RPMI7951 (cell line): ENCODE measurements at regions not wholly inside any gene's neighbourhood (a gene's known extent, or its start where the extent isn't known, plus 50 kb on each side); places are given as distances from the start of the nearest gene placed in this dataset.
"Not testable (repeated sequence)": the region's sequence is repeated elsewhere in the genome, so short reads cannot be mapped to it uniquely, and the experiment has no call there.

Source experiments
- DNase-seq: peaks from one replicate; pipeline ENCODE4 v3.0.0-alpha.2; 2012; ENCODE audit warnings: low read depth

DNA sequence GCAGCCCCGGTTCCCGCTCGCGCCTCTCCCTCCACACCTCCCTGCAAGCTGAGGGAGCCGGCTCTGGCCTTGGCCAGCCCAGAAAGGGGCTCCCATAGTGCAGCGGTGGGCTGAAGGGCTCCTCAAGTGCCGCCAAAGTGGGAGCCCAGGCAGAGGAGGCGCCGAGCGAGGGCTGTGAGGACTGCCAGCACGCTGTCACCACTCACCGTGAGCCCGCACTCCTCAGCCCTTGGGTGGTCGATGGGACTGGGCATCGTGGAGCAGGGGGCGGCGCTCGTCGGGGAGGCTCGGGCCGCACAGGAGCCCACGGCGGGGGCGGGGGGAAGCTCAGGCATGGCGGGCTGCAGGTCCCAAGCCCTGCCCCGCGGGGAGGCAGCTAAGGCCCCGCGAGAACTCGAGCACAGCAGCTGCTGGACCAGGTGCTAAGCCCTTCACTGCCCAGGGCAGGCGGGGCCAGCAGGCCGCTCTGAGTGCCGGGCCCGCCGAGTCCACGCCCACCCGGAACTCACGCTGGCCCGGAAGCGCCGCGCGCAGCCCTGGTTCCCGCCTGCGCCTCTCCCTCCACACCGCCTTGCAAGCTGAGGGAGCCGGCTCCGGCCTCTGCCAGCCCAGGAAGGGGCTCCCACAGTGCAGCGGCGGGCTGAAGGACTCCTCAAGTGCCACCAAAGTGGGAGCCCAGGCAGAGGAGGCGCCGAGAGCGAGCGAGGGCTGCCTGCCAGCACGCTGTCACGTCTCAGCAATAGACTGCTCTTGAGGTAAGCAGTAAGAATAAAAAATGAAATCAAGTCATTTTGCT is 670.2 kb upstream of the CTNND2 start:
- DNase-seq, result peak; percentile 0

DNA sequence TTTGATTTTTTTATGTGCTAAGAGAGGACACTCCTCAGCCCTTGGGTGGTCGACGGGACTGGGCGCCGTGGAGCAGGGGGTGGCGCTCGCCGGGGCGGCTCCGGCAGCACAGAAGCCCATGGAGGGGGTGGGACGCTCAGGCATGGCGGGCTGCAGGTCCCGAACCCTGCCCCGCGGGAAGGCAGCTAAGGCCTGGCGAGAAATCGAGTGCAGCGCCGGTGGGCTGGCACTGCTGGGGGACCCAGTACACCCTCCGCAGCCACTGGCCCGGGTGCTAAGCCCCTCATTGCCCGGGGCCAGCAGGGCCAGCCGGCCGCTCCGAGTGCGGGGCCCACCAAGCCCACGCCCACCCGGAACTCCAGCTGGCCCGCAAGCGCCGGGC is 669.7 kb upstream of the CTNND2 start:
- DNase-seq, result not testable (repeated sequence)

DNA sequence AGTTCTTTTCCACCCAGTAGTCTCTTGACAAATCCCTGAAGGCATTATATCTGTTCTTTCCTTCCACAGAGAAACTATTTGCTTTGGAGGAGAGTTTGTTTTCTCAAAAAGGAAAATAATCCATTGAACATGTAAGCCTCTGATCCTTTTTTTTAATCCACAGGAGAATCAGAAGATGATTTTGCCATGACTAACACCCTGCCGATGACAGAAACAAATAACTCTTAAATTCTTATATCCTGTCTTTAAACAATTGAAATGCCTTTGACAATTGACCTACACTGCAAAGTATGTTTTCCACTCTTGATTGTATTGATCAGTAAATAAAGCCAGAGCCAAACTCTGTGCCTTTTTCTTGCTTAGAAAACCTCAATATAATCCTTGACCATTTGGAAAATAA is 666.4 kb upstream of the CTNND2 start:
- DNase-seq, result no peak

DNA sequence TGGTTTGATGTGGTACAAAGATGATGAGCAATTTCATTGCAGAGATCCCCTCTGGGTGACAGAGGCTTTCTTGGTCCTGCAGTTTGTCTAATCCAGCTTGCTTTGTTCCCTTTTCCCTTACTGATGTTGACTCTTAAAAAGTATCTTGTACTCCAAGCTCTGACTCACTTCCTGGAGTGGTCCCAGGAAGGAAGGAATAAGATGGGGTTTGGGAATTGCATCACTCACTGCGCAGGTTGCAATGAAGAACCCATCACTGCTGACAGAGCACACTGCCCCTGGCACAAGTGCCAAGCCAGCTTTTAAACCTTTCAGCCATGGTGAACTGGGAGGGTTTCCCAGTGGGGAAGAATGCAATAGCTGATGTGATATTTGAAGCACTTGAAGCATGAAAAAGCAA is 662.2 kb upstream of the CTNND2 start:
- DNase-seq, result no peak

DNA sequence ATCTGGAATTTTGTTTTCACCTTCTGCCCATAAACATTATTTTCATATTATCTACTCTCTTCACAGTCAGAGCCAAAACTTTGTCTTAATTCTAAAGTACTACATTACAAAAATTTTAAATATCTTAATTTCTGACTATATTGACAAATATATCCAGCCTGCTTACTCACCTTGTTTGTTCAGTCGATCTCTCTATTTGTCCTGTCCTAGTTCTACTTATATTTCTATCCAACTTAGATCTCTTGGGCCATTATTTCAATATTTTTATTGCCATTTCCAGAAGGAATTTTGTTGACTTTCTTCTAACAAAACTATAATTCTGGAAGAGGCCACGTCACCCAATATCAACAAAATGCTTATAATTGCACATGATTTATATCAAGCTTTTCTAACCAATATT is 652.8 kb upstream of the CTNND2 start:
- DNase-seq, result no peak

DNA sequence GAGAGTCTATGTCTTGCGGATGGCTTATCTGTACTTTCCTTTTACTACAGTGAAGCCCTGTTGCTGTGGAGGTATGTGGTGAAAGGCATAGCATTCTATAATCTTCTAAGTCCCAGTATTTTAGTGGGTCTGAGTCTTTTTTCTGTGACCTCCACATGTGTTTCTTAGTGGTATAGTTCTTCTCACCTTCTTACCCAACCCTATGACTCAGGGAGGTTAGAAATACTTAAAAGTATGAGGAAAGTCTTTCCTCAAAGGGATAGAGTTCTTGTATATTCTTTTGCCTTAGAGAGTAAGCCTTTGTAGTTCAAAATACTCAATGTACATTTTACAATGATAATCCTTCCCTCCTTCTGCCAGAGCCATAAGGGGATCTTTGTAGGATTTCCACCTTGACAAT is 621.9 kb upstream of the CTNND2 start:
- no peak for DNase-seq

DNA sequence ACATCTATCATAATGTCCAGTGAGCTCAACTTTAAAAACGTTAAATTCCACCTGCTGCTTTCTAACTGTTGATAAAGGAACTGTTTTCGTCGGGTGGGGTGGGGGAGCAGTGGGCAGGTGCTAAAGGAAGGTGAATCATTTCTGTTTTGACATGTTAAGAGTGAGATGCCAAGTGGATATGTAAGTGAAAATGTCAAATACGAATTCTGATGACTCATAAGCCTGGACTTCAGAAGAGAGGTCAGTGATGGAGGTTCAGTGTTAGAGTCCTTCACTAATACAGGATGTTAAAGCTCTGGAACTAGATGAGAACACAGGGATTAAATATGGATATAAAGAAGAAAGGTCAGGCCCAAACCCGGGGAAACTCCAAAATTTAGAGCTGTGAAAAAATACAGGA is 617.9 kb upstream of the CTNND2 start:
- DNase-seq, result no peak

DNA sequence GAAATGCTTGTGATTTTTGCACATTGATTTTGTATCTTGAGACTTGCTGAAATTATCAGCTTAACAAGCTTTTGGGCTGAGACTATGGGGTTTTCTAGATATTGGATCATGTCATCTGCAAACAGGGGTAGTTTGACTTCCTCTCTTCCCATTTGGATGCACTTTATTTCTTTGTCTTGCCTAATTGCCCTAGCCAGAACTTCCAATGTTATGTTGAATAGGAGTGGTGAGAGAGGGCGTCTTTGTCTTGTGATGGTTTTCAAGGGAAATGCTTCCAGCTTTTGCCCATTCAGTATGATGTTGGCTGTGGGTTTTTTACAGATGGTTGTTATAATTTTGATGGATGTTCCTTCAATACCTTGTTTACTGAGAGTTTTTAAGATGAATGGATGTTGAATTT is 600.7 kb upstream of the CTNND2 start:
- DNase-seq, result not testable (repeated sequence)

DNA sequence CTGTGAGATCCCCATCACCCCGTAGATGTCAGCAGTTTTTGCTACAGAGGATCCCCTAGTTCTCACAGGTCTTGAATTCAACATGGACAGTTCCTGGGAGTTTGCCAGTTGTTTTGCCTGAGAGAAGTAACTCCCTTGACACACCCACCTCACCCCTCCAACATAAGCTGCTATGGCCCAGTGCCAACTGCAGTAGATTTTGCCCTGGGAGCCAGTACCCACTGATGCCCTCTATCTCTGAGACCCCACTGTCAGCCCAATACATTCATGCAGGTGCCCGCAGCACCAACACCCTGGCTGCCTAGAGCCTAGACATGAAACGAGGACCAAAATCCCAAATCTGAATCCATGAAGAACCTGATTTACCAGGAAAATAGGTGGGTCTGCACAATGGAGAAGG is 583.9 kb upstream of the CTNND2 start:
- no peak for DNase-seq

DNA sequence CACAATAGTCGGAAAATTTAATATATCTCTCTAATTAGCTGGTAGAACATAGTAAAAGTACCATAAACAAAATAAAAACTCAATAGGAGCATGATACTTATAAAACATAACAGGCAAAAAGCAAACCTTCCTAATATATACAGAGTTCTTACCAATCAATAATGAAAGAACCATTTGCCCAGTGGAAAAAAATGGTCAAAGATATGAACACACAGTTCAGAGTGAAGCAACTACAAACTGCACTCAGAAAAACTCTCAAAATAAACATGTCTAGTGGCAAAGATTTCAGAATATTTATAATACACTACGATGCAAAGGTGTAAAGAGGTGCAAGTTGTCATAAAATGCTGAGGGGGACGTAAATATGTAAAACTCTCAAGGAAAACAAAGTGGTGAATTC is 576.2 kb upstream of the CTNND2 start:
- DNase-seq, result no peak

DNA sequence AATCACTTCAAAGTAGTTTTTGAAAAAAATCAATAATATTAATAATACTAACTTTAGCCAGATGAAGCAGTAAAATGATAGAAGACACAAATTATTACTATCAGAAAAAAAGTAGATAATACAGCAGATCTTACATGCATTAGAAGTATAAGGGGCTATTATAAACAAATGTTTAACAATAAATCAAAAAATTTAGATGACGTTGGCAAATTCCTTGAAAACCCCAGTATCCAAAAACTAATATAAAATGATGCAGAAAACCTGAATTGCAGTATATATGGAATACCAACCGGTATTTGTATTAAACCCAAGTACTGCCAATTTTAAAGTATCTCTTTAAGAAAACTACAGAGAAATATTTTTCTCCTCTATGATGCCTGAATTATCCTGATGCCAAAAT is 573.3 kb upstream of the CTNND2 start:
- no peak for DNase-seq

DNA sequence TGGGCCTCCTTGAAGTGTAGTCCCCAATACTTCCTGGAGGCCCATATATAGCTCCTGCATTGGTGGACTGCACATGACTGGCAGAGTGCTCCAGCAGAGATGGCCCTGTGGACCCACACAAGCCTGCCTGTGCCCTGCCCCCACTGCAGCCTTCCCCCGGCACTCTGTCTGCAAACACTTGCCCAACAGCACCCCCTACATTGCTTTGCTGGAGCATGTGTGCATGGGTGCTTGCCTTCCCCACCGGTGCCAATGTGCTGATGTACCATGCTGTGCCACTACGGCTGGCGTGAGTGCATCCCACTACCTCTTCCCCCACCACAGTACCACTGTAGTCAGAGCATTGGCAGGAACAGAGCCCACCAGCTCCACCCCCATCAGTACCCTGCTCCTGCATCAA is 563.6 kb upstream of the CTNND2 start:
- no peak for DNase-seq

DNA sequence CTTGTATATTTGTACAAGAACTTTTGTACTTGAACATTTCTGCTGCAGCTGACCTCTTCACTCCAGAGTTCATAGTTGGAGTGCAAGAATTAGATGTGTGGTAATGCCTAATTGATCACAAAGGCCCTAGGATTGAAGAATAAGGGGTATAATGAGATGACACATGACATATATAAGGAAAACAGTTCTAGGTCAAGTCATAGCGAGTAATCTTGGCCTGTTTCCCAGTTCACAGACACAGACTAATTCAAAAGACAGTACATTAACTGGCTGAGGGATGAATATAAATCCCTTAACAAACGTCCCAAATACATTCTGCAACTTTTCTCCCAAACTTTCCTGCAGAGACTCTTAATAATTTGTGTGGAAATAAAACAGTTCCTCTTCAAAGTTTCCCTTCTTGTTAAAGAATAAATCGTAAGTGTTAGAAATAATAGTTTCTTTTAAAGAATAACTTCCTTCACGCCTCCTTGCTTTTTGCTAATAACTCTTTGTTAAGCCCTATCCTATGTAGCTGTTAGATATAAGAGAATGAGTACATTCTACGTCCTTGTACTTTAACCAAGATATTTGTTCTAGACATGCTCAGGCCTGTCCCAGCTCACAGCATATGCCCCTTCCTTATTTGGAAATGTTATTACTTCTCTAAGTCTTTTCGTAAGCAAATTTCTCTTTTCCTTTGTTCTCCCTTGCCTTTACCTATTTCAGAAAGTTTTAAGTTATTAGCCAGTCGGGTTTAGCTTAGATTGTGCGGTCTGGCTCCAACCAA is 556.4 kb upstream of the CTNND2 start:
- no peak for DNase-seq

DNA sequence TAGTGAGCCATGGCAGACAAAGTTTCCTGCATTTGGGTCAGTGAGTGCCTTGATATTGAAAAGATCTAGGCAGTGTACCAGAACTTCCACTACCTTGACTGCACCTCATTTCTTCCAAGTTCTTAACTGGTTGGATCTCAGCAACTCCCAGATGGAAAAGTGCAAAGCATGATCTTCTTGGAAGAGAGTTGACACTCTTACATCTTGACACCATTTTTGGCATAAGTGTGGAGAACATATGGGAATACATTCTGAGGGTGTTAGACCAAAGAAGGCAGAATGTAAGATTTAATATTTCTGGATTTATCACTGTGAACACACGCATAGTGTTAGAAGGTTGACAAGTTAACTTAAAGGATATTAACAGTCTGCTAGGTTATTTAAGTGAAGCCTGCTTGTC is 555.1 kb upstream of the CTNND2 start:
- no peak for DNase-seq

DNA sequence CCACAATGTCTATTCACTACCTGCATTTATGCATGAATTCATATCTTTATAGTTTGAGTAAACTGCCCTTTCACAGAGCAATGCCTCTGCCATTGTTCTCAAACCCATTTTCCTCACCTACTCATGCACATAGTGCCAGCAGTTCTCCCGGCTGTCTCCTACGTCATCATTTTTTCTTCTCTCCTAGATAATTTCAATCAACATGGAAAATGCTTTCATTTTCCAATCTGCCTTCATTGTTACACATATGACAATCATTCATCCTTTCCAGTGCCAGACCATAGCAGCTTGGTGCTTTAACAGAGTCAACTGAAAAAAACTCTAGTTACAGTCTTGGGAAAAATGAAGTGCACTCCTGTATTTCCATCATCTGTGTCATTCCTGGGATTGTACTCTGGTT is 514.8 kb upstream of the CTNND2 start:
- DNase-seq, result no peak

DNA sequence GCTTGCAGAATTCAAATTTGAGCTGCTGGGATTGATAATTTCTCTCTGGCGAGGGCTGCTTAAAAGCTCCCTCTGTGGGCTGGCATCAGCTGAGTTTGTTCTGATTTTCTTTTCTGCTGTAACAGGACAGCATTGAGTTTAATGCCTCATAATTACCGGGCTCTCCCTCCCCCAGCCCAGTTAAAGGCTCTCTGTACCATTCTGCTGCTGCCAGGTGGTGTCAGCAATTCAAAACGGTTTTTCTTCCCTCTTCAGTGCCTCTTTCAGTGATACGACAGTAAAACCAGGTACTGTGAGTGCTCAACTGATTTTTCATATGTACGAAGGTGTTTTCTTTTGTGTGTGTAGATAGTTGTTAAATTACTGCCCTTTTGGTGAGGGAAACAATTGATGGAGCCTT is 509.3 kb upstream of the CTNND2 start:
- DNase-seq, result no peak

DNA sequence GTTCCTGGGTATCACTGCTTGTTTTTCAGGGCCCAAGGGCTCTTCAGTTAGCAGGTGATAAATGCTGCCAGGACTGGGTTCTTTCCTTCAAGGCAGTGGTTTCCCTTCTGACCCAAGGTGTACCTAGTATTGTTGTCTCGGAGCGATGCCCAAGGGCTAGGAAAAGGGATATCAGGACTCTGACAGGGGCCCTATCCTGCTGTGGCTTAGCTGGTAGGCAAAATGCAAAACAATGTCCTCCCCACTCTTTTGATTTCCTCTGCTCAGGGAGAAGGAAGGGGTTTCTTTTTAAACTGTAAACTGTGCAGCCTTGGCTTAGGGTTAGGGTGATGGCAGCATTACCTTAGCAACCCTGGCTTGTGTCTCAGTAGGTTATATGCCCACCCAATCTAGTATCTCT is 508.8 kb upstream of the CTNND2 start:
- DNase-seq, result no peak

DNA sequence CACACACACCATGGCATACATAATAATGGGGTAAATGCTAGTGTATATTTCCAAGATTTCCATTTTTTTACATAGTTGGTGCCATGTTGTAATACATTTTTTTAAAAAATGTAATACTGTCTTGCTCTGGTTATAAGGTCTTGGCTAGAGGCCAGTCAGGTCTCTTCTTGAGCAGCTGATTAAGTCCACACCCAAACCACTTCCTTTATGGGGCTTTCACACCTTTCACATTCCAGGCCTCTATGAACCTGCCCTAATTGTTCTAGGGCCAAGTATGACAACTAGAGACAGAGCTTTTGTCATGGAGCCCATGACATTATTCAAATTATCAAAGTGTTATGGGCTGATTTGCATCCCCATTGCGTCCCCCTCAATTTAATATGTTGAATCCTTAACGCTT is 495.6 kb upstream of the CTNND2 start:
- DNase-seq, result no peak

DNA sequence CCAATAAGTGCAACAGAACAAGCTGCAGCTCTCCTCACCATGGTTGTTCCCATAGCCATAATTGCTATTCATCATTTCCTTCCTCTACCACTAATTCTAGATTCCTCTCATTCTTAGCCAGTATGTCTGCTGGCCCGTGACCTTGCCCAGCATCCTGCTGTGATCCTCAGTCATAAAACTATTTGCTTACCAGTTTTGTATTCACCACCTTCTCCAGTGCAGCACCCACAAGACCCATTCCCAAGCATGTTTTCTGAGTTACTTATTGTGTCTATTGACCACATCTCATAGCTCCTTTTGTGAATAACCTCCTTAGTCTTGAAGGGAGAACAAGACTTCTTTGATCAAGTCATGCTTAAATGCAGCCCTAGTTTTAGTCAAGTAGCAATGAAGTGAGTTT is 488.0 kb upstream of the CTNND2 start:
- DNase-seq, result no peak

DNA sequence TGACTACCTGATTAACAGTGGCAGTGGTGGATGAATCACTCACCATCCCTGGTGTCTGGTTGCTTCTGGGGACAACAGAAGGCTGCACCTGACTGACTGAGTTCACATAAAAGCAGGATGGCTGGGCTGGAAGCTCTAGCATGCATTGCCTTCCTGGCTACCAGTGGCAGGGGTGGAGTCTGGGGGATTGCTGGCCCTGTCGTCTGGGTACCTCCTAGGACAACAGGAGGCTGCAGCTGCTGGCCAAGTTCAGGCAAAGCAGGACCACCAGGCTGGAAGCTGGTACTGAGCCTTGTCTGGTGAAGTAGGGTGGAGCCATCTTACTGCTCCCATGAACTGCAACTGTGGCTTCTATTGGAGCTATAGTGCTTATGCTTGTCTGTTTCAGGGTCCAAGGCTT is 480.8 kb upstream of the CTNND2 start:
- DNase-seq, result no peak

DNA sequence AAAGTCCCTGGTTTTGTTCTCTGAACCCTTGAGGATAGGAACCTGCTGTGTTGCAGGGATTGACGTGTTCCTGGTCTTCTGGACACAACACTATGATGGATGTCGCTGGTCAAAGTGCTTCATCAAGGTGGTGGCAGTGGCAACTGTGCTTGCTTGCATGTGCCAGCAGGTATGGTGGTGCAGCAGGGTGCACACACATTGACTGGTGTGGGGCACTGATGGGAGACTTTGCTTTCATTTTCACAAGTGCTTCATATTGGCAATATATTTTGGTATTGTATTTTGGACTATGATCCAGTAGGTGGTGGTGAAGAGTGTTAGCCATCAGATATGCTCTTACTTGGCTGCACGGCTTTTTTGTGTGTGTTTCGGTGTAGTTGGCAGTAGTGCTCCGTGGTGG is 479.8 kb upstream of the CTNND2 start:
- no peak for DNase-seq

DNA sequence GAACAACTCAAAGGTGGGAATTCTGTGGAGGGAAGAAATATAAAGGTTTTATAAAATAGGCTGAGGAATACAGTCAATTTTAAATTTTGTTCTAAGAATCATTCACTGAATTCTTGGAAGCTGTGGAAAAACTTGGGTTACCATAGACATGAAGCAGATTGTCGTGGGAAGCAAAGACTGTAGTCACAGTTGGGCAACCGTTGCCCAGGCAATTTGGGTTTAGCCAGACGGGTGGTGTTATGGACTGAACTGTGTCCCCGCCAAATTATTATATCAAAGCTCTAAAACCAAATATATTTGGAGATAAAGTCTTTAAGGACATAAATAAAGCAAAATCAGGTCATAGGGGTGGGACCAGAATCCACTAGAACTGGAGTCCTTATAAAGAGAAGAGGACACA is 463.7 kb upstream of the CTNND2 start:
- no peak for DNase-seq

DNA sequence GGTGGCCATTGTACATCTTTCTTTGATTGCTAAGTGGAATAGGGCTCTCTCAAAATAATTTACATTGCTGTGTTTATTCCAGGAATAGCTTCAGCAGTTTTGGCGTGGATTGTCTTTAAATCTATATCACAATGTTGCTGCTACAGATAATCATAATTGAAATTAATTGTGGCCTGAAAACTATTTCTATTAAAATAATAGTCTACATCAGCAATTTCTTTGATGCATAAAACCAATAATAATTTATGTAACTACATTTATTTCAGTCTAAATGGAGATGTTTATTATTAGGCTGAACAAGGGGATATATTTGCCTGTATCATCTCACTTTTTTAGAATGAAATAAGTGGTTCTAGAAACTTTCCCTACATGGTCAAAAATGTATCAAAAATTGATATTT is 456.0 kb upstream of the CTNND2 start:
- no peak for DNase-seq
